Keratinocyte (primary cell): ENCODE measurements at regions not wholly inside any gene's neighbourhood (a gene's known extent, or its start where the extent isn't known, plus 50 kb on each side); places are given as distances from the start of the nearest gene placed in this dataset.
A peak's percentile ranks its signal among the peaks of the same experiment; 100 is the strongest.

Source experiments
- DNase-seq: peaks from one replicate; pipeline ENCODE4 v3.0.0-alpha.2; 2011; ENCODE audit warnings: low read depth, missing footprints, low spot score
- FAIRE-seq: peaks from 2 replicates; lab custom pipeline; 2011; peaks lifted over from hg19 to GRCh38; lab: Jason Lieb, UNC
- H2AFZ ChIP-seq: 2 replicates; pipeline ENCODE4 v1.6.0; 2012; ENCODE audit warnings: low read length, control low read depth, inconsistent platforms; ENCODE audit not compliant: control insufficient read depth
- H3K27ac ChIP-seq: 2 replicates; pipeline ENCODE4 v1.5.1; 2011; ENCODE audit warnings: low read length; ENCODE audit not compliant: control insufficient read depth, insufficient read depth
- H3K27me3 ChIP-seq: 3 replicates; pipeline ENCODE4 v1.6.0; 2011; ENCODE audit warnings: low read length; ENCODE audit not compliant: control insufficient read depth, insufficient read depth; ENCODE audit errors: extremely low read depth
- H3K36me3 ChIP-seq, 2 experiments: 2 replicates in 1 of 2; 3 replicates in 1 of 2; pipeline ENCODE4 v1.5.1; 2011; ENCODE audit warnings: low read length in 2 of 2, mild to moderate bottlenecking in 1 of 2; ENCODE audit not compliant: control insufficient read depth in 2 of 2, insufficient read depth in 2 of 2; ENCODE audit errors: extremely low read depth in 1 of 2
- H3K4me1 ChIP-seq: 3 replicates; pipeline ENCODE4 v1.5.1; 2011; ENCODE audit warnings: low read length; ENCODE audit not compliant: control insufficient read depth, insufficient read depth; ENCODE audit errors: extremely low read depth
- H3K4me2 ChIP-seq: 3 replicates; pipeline ENCODE4 v1.6.0; 2011; ENCODE audit warnings: low read depth, low read length; ENCODE audit not compliant: control insufficient read depth, insufficient read depth; ENCODE audit errors: extremely low read depth
- H3K4me3 ChIP-seq, 3 experiments: fragments of 200-600 bp in 1 of 3; sonication (generic) in 1 of 3; 2 replicates in 2 of 3; 3 replicates in 1 of 3; pipeline ENCODE4 v1.5.1; 2011 to 2016; ENCODE audit warnings: low read length in 3 of 3, mild to moderate bottlenecking in 3 of 3, control low read depth in 2 of 3, inconsistent platforms in 1 of 3, low read depth in 1 of 3, mixed read lengths in 1 of 3, mixed run types in 1 of 3, moderate library complexity in 1 of 3; ENCODE audit not compliant: control insufficient read depth in 2 of 3, insufficient read depth in 2 of 3; ENCODE audit errors: extremely low read depth in 1 of 3
- H3K79me2 ChIP-seq: 2 replicates; pipeline ENCODE4 v1.6.0; 2012; ENCODE audit warnings: low read length; ENCODE audit not compliant: control insufficient read depth, insufficient read depth
- H3K9ac ChIP-seq: 3 replicates; pipeline ENCODE4 v1.6.0; 2011; ENCODE audit warnings: low read length; ENCODE audit not compliant: control insufficient read depth, insufficient read depth; ENCODE audit errors: extremely low read depth
- H3K9me1 ChIP-seq: 3 replicates; pipeline ENCODE4 v1.6.0; 2011; ENCODE audit warnings: low read length; ENCODE audit not compliant: control insufficient read depth, insufficient read depth; ENCODE audit errors: extremely low read depth
- H3K9me3 ChIP-seq: 2 replicates; pipeline ENCODE4 v1.5.1; 2012; ENCODE audit warnings: low read depth, low read length; ENCODE audit not compliant: control insufficient read depth
- H4K20me1 ChIP-seq: 3 replicates; pipeline ENCODE4 v1.6.0; 2011; ENCODE audit warnings: low read length; ENCODE audit not compliant: control insufficient read depth, insufficient read depth; ENCODE audit errors: extremely low read depth
- CTCF ChIP-seq, 3 experiments: IDR thresholded peaks in 1 of 3; conservative IDR thresholded peaks in 1 of 3; optimal IDR thresholded peaks in 1 of 3; 2 replicates in 2 of 3; 3 replicates in 1 of 3; pipeline versions ENCODE3 to v1.5.1; 2011; ENCODE audit warnings: low read length in 3 of 3, mild to moderate bottlenecking in 3 of 3, moderate library complexity in 2 of 3, control low read depth in 1 of 3, inconsistent platforms in 1 of 3; ENCODE audit not compliant: insufficient read depth in 2 of 3; ENCODE audit errors: extremely low read depth in 1 of 3
- EZH2 ChIP-seq: IDR thresholded peaks from one replicate; pipeline ENCODE4 v1.6.1; 2012; ENCODE audit warnings: inconsistent platforms, mild to moderate bottlenecking, low read length, moderate library complexity
- dilution Hi-C: fragments of 300-500 bp; cut with MboI; formaldehyde crosslinking; loops from one replicate; pipeline ENCODE4 v1.7.0; 2020; ENCODE audit warnings: low sequenced_read_pairs; ENCODE audit not compliant: extremely low pct_ligation_motif_present

GRCh38 chr6:28816909-28817807, 106.6 kb downstream of the TRIM27 start:
- H3K27ac ChIP-seq: no peak overlapping the region
- dilution Hi-C loops: no loop called here
- H3K9ac ChIP-seq: peak overlapping the region; percentile 28
- DNase-seq (no peak), FAIRE-seq (peak; percentile 87)
- peaks cover 8% of the 10 kb centered on the region for H3K4me1 ChIP-seq
- no peaks in the 10 kb centered on the region for H3K9me1 ChIP-seq
- peak overlapping the region; percentile 19 to 75 (median 69) for H3K4me3 ChIP-seq
- no peaks in the 10 kb centered on the region for H3K9me3 ChIP-seq
- H3K27me3 ChIP-seq: peaks cover 30% of the 10 kb centered on the region
- TF ChIP-seq EZH2: no peak
- TF ChIP-seq CTCF (optimal IDR thresholded peaks at IDR 0.05 in 1 of 3, IDR thresholded peaks at IDR 0.05 in 1 of 3, conservative IDR thresholded peaks at IDR 0.05 in 1 of 3; ENCODE audit: extremely low read depth in 1 of 3, insufficient read depth in 2 of 3, low read length in 3 of 3): no peak
- no peaks in the 10 kb centered on the region for H4K20me1 ChIP-seq
- no peaks in the 10 kb centered on the region for H3K79me2 ChIP-seq
- H2AFZ ChIP-seq: peak overlapping the region; percentile 52
- no peaks in the 10 kb centered on the region for H3K36me3 ChIP-seq
- H3K4me2 ChIP-seq: peak overlapping the region; percentile 93

GRCh38 chr6:28817808-28818145, 106.0 kb downstream of the TRIM27 start:
- H3K36me3 ChIP-seq: no peaks in the 10 kb centered on the region
- no peaks in the 10 kb centered on the region for H4K20me1 ChIP-seq
- no peaks in the 10 kb centered on the region for H3K9me3 ChIP-seq
- H3K9me1 ChIP-seq: no peaks in the 10 kb centered on the region
- no peaks in the 10 kb centered on the region for H3K79me2 ChIP-seq
- no peak overlapping the region for H2AFZ ChIP-seq
- peak overlapping the region; percentile 93 for H3K4me2 ChIP-seq
- no peak overlapping the region for H3K9ac ChIP-seq
- peaks cover 26% of the 10 kb centered on the region for H3K27me3 ChIP-seq
- H3K4me1 ChIP-seq: peaks cover 6% of the 10 kb centered on the region
- no peak overlapping the region for H3K27ac ChIP-seq
- dilution Hi-C loops: no loop called here
- TF ChIP-seq CTCF (optimal IDR thresholded peaks at IDR 0.05 in 1 of 3, IDR thresholded peaks at IDR 0.05 in 1 of 3, conservative IDR thresholded peaks at IDR 0.05 in 1 of 3; ENCODE audit: extremely low read depth in 1 of 3, insufficient read depth in 2 of 3, low read length in 3 of 3) (no peak), EZH2 (no peak)
- peak overlapping the region in 2 of 3 experiments; percentile 44 to 69 for H3K4me3 ChIP-seq
- DNase-seq: no peak
- no peak for FAIRE-seq
